ENCODE measurements at regions not wholly inside any gene's neighbourhood (a gene's known extent, or its start where the extent isn't known, plus 50 kb on each side); places are given as distances from the start of the nearest gene placed in this dataset.

- no peak overlapping the region for H2AK5ac ChIP-seq (ENCODE audit: low read depth, low read length)
- H4K5ac ChIP-seq (ENCODE audit: insufficient read length, low read depth, low read length): no peak overlapping the region
- H3K27ac ChIP-seq (ENCODE audit: low read depth, low read length): no peak overlapping the region
- no peak overlapping the region for H2AFZ ChIP-seq (ENCODE audit: low read length)
- no peak overlapping the region for H3K9ac ChIP-seq (replicated peaks in 1 of 4; ENCODE audit: extremely low read depth in 1 of 4, low read depth in 3 of 4, low read length in 3 of 4)
- H2BK120ac ChIP-seq (replicated peaks; ENCODE audit: low read depth, low read length): no peak overlapping the region
- no peaks in the 10 kb centered on the region for H3K79me1 ChIP-seq (ENCODE audit: low read depth, low read length)
- H3K14ac ChIP-seq (ENCODE audit: insufficient read length): no peak overlapping the region
- H4K91ac ChIP-seq (replicated peaks; ENCODE audit: insufficient read length, low read length): no peak overlapping the region
- no peak overlapping the region for H2BK12ac ChIP-seq (ENCODE audit: low read depth, low read length)
- H3K4me1 ChIP-seq (replicated peaks in 1 of 4; ENCODE audit: control insufficient read depth in 3 of 4, insufficient read depth in 4 of 4, low read length in 3 of 4): no peaks in the 10 kb centered on the region
- H3K18ac ChIP-seq (ENCODE audit: extremely low read depth, low read length): no peak overlapping the region
- no peak overlapping the region for H3K4me3 ChIP-seq (ENCODE audit: extremely low read depth in 1 of 4, insufficient read depth in 2 of 4, low read depth in 3 of 4, low read length in 4 of 4)
- peak; percentile 71 to 80 for TF ChIP-seq RAD21 (IDR thresholded peaks at IDR 0.05 in 1 of 2, conservative IDR thresholded peaks at IDR 0.05 in 1 of 2; ENCODE audit: low read depth in 2 of 2, low read length in 2 of 2)
- no peak for TF ChIP-seq TAF1 (IDR thresholded peaks at IDR 0.05; ENCODE audit: low read depth, low read length)
- TF ChIP-seq CTCF (IDR thresholded peaks at IDR 0.05; ENCODE audit: control extremely low read depth in 1 of 3, insufficient read depth in 1 of 3, low read depth in 1 of 3, low read length in 3 of 3): peak; percentile 80 to 89 (median 84)
- TF ChIP-seq MAX (IDR thresholded peaks at IDR 0.05): no peak
- no peaks in the 10 kb centered on the region for H4K20me1 ChIP-seq (replicated peaks in 1 of 2; ENCODE audit: control insufficient read depth in 1 of 2, insufficient read depth in 2 of 2, low read length in 2 of 2)
- H3K56ac ChIP-seq (replicated peaks; ENCODE audit: insufficient read length, low read depth, low read length): no peak overlapping the region
- WGBS, 2 experiments (ENCODE audit: extremely low coverage in 1 of 2, insufficient coverage in 1 of 2, insufficient read length in 1 of 2, insufficient replicate concordance in 2 of 2, low coverage in 1 of 2, low lambda C conversion rate in 2 of 2, missing lambda C conversion rate in 1 of 2): 56% methylated on average over 7 of the region's 7 CpGs; no CpG with 5 or more reads in 1 of the 2 experiments
- H2BK15ac ChIP-seq (ENCODE audit: low read length): no peak overlapping the region
- no peak overlapping the region for H3K4ac ChIP-seq (replicated peaks; ENCODE audit: insufficient read length, low read depth, low read length)
- no peaks in the 10 kb centered on the region for H3K36me3 ChIP-seq (ENCODE audit: control insufficient read depth in 2 of 4, insufficient read depth in 4 of 4, low read length in 3 of 4)
- H3K4me2 ChIP-seq (ENCODE audit: insufficient read depth in 1 of 2, low read depth in 2 of 2, low read length in 2 of 2): no peak overlapping the region
- FAIRE-seq (peak; percentile 89), DNase-seq (ENCODE audit: low read depth in 1 of 2, low spot score in 2 of 2) (peak; percentile 43 to 66)
- H3K79me2 ChIP-seq (ENCODE audit: control insufficient read depth in 1 of 2, insufficient read depth in 2 of 2, low read length in 2 of 2): no peaks in the 10 kb centered on the region
- H3K9me3 ChIP-seq (ENCODE audit: insufficient read depth in 2 of 2, low read depth in 1 of 2, low read length in 1 of 2): no peaks in the 10 kb centered on the region
- H2BK20ac ChIP-seq (ENCODE audit: low read length): no peak overlapping the region
- H4K8ac ChIP-seq (ENCODE audit: extremely low read depth, insufficient read depth, low read length): no peak overlapping the region
- no peak overlapping the region for H2BK5ac ChIP-seq (ENCODE audit: low read depth, low read length)
- POLR2A ChIA-PET (ENCODE audit: partially characterized antibody): no interaction called here
- H3K27me3 ChIP-seq (replicated peaks in 1 of 4; ENCODE audit: control insufficient read depth in 3 of 4, extremely low read depth in 1 of 4, insufficient read depth in 3 of 4, low read length in 3 of 4): no peaks in the 10 kb centered on the region
- CTCF ChIA-PET (ENCODE audit: partially characterized antibody): interaction anchor here (0.7 to 2.5 kb wide), 33 partner anchors 10 to 386 kb away, joined by 3 to 14 read pairs (median 3); no protein-coding TSS in a partner anchor
- H3K23ac ChIP-seq (ENCODE audit: insufficient read length): no peak overlapping the region
- H3K23me2 ChIP-seq (ENCODE audit: low read depth, low read length): no peaks in the 10 kb centered on the region
Measured at GRCh38 chr18:21191596-21192307, 50.3 kb upstream of the GREB1L start.

Measured in H1 (cell line).